Breast epithelium (tissue), 3 donors: ENCODE measurements at regions not wholly inside any gene's neighbourhood (a gene's known extent, or its start where the extent isn't known, plus 50 kb on each side); places are given as distances from the start of the nearest gene placed in this dataset.

Experiments
- POLR2A ChIP-seq: fragments of 450-650 bp; IDR thresholded peaks from one replicate; pipeline ENCODE4 v1.6.1; 2016; ENCODE audit warnings: antibody characterized with exemption, mild to moderate bottlenecking, moderate library complexity
- POLR2AphosphoS5 ChIP-seq, 3 donors: sonication (generic); formaldehyde crosslinking; IDR thresholded peaks; one replicate each; pipeline ENCODE4 v1.6.1; 2017; ENCODE audit warnings: antibody characterized with exemption in 3 of 3

DNA sequence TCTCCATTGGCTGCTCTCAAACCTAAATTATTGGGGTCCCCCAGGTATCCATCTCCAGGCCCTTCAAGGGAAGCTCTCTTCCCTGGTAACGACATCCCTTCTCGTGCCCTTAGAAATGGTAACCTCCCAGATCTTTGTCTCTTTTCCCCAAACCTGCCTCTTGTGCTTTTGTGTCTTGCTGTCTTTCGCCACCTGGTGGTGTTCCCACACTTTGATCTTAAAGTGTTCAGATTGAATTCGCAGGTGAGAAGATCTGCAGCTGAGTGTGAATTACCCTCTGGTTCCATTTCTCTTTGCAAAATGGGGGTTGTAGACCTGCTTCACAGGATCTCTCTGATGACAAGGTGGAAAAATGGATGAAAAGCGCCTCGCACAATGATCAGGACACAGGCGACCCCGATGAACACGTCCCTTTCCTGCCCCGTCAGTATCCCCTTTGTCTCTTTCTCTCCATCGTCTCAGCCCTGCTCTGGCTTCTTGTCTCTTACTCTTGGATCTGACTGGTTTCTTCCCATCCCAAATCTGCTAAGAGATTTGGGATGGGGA, 53.1 kb downstream of the DOP1B start:
- TF ChIP-seq POLR2A (no peak), POLR2AphosphoS5 (IDR thresholded peaks at IDR 0.05) (no peak)
